Panc1 (cell line): ENCODE measurements at regions not wholly inside any gene's neighbourhood (a gene's known extent, or its start where the extent isn't known, plus 50 kb on each side); places are given as distances from the start of the nearest gene placed in this dataset.

Experiments
- ATAC-seq: fragments of 200-7000 bp; cut with Tn5 transposase; 2 replicates; pipeline ENCODE4 v1.9.1; 2020; ENCODE audit warnings: mild to moderate bottlenecking, moderate library complexity
- BruUV-seq: library from RNA; stranded (reverse); fragments of 400-500 nt; replicated peaks from 2 replicates; lab custom pipeline; 2021; lab: Mats Ljungman, UMichigan
- CTCF ChIA-PET: fragments of 300-600 bp; sonication (Branson Sonifier 250); formaldehyde crosslinking; loops from one replicate; lab custom pipeline; 2022; ENCODE audit warnings: antibody characterized with exemption; lab: Charles Lee
- POLR2A ChIA-PET: fragments of 300-600 bp; sonication (Branson Sonifier 250); formaldehyde crosslinking; loops from one replicate; lab custom pipeline; 2022; ENCODE audit warnings: antibody characterized with exemption; lab: Charles Lee
- DNase-seq: peaks from one replicate; pipeline ENCODE4 v3.0.0-alpha.2; 2010; ENCODE audit warnings: low read depth, low spot score
- H3K27ac ChIP-seq: 2 replicates; pipeline ENCODE4 v1.5.1; 2011; ENCODE audit warnings: mild to moderate bottlenecking, low read length, inconsistent platforms
- H3K27me3 ChIP-seq: fragments of 200-500 bp; sonication (Bioruptor generic); 2 replicates; pipeline ENCODE4 v1.6.0; 2014; ENCODE audit warnings: low read length, inconsistent platforms; ENCODE audit not compliant: control insufficient read depth, insufficient read depth
- H3K36me3 ChIP-seq: fragments of 200-500 bp; sonication (Bioruptor generic); 2 replicates; pipeline ENCODE4 v1.5.1; 2014; ENCODE audit warnings: inconsistent platforms, mild to moderate bottlenecking, low read length, moderate library complexity; ENCODE audit not compliant: control insufficient read depth, insufficient read depth
- H3K4me1 ChIP-seq: 2 replicates; pipeline ENCODE4 v1.5.1; 2011; ENCODE audit warnings: inconsistent platforms, mild to moderate bottlenecking, low read length, moderate library complexity; ENCODE audit not compliant: control insufficient read depth, insufficient read depth
- H3K4me3 ChIP-seq, 2 experiments: 2 replicates each; pipeline ENCODE4 v1.5.1; 2011 to 2012; ENCODE audit warnings: low read depth in 2 of 2, low read length in 2 of 2, mild to moderate bottlenecking in 2 of 2, inconsistent platforms in 1 of 2, moderate library complexity in 1 of 2
- H3K9me3 ChIP-seq: fragments of 200-500 bp; sonication (Bioruptor generic); 2 replicates; pipeline ENCODE4 v1.5.1; 2014; ENCODE audit warnings: low read depth, mild to moderate bottlenecking, inconsistent platforms, low read length, moderate library complexity; ENCODE audit not compliant: control insufficient read depth, insufficient read depth
- CTCF ChIP-seq: fragments of 450-650 bp; IDR thresholded peaks from 2 replicates; pipeline ENCODE4 v1.5.1; 2017; ENCODE audit warnings: mild to moderate bottlenecking
- POLR2AphosphoS5 ChIP-seq: IDR thresholded peaks from 2 replicates; pipeline ENCODE4 v1.6.1; 2012; ENCODE audit warnings: mild to moderate bottlenecking, low read depth, low read length, moderate library complexity
- REST ChIP-seq, 2 experiments: IDR thresholded peaks; 2 replicates each; pipeline ENCODE4 v1.6.1; 2011 to 2012; ENCODE audit warnings: low read depth in 2 of 2, control low read depth in 1 of 2, low read length in 1 of 2, mild to moderate bottlenecking in 1 of 2, moderate library complexity in 1 of 2; ENCODE audit not compliant: insufficient read depth in 1 of 2
- SIN3A ChIP-seq: IDR thresholded peaks from 2 replicates; pipeline ENCODE4 v1.6.1; 2012; ENCODE audit warnings: low read depth, mild to moderate bottlenecking, low read length, moderate library complexity, borderline replicate concordance; ENCODE audit not compliant: insufficient read depth
- TCF7L2 ChIP-seq: IDR thresholded peaks from 2 replicates; pipeline ENCODE4 v1.6.1; 2011; ENCODE audit warnings: mild to moderate bottlenecking, low read depth, low read length, inconsistent platforms
- in situ Hi-C: cut with HindIII; loops from 2 replicates; pipeline ENCODE4 v1.10.0; 2016; ENCODE audit warnings: low sequenced_read_pairs, low pct_unique_long_range_greater_than_20kb
- intact Hi-C: fragments of 100-400 bp; cut with micrococcal nuclease; formaldehyde crosslinking; loops from one replicate; pipeline ENCODE4 v1.10.0; 2022; ENCODE audit not compliant: unreplicated experiment

- ChIA-PET POLR2A (no interaction called here), CTCF (no interaction called here)
- BruUV-seq, result no TSS peak
- H3K9me3 ChIP-seq, result no peaks in the 10 kb centered on the region
- intact Hi-C loops (loop anchor here (5.0 kb wide), 3 partner anchors 168 to 282 kb away; no protein-coding TSS in a partner anchor), in situ Hi-C loops (no loop called here)
- H3K4me3 ChIP-seq, result no peak overlapping the region
- ATAC-seq (no peak), DNase-seq (no peak)
- TF ChIP-seq POLR2AphosphoS5, result no peak
- no peak for TF ChIP-seq REST (IDR thresholded peaks at IDR 0.05; ENCODE audit: insufficient read depth in 1 of 2, low read depth in 2 of 2, low read length in 1 of 2)
- TF ChIP-seq TCF7L2, result no peak
- TF ChIP-seq CTCF, result no peak
- TF ChIP-seq SIN3A, result no peak
- no peaks in the 10 kb centered on the region for H3K4me1 ChIP-seq
- H3K36me3 ChIP-seq, result no peaks in the 10 kb centered on the region
- no peaks in the 10 kb centered on the region for H3K27me3 ChIP-seq
- H3K27ac ChIP-seq, result no peak overlapping the region
Measured at GRCh38 chr10:58950618-58951017, 225.8 kb upstream of the PHYHIPL start.

- Histone ChIP-seq H3K27me3 (no peaks in the 10 kb centered on the region), H3K4me1 (no peaks in the 10 kb centered on the region), H3K36me3 (no peaks in the 10 kb centered on the region), H3K4me3 (no peak overlapping the region), H3K27ac (no peak overlapping the region), H3K9me3 (no peaks in the 10 kb centered on the region)
- POLR2A ChIA-PET, result no interaction called here
- no peak for TF ChIP-seq TCF7L2
- no peak for TF ChIP-seq POLR2AphosphoS5
- no peak for TF ChIP-seq SIN3A
- no peak for TF ChIP-seq REST (IDR thresholded peaks at IDR 0.05; ENCODE audit: insufficient read depth in 1 of 2, low read depth in 2 of 2, low read length in 1 of 2)
- no peak for TF ChIP-seq CTCF
- DNase-seq (no peak), ATAC-seq (no peak)
- intact Hi-C loops, result loop anchor here (5.0 kb wide), 3 partner anchors 169 to 281 kb away; no protein-coding TSS in a partner anchor
- in situ Hi-C loops, result no loop called here
- CTCF ChIA-PET, result no interaction called here
- no TSS peak for BruUV-seq
Measured at GRCh38 chr10:58951087-58951486, 225.4 kb upstream of the PHYHIPL start.
